GM19372 (cell line): ENCODE measurements at regions not wholly inside any gene's neighbourhood (a gene's known extent, or its start where the extent isn't known, plus 50 kb on each side); places are given as distances from the start of the nearest gene placed in this dataset.
"Not testable (repeated sequence)": the region's sequence is repeated elsewhere in the genome, so short reads cannot be mapped to it uniquely, and the experiment has no call there.

ENCODE experiments used
- ATAC-seq: cut with Tn5 transposase; IDR thresholded peaks from one replicate; pipeline ENCODE4 v1.9.1; 2021; ENCODE audit warnings: mild to moderate bottlenecking, low read depth, moderate library complexity; ENCODE audit not compliant: unreplicated experiment

GRCh38 chr2:228377533-228377932 lies 196.0 kb upstream of the SPHKAP start:
- no peak for ATAC-seq

GRCh38 chr2:228374741-228375140 lies 193.3 kb upstream of the SPHKAP start:
- ATAC-seq = no peak

GRCh38 chr2:228373191-228373590 lies 191.7 kb upstream of the SPHKAP start:
- no peak for ATAC-seq

- no peak for ATAC-seq
Measured at GRCh38 chr2:228372212-228372611, 190.7 kb upstream of the SPHKAP start.

GRCh38 chr2:228369400-228370031 lies 188.0 kb upstream of the SPHKAP start:
- no peak for ATAC-seq

GRCh38 chr2:228367356-228367755 lies 185.9 kb upstream of the SPHKAP start:
- no peak for ATAC-seq

- no peak for ATAC-seq
Measured at GRCh38 chr2:228359473-228359872, 178.0 kb upstream of the SPHKAP start.

- no peak for ATAC-seq
Measured at GRCh38 chr2:228355897-228356296, 174.4 kb upstream of the SPHKAP start.

GRCh38 chr2:228352980-228353379 lies 171.5 kb upstream of the SPHKAP start:
- not testable (repeated sequence) for ATAC-seq

- ATAC-seq = no peak
Measured at GRCh38 chr2:228352048-228352447, 170.6 kb upstream of the SPHKAP start.

- ATAC-seq = no peak
Measured at GRCh38 chr2:228348516-228349064, 167.1 kb upstream of the SPHKAP start.

GRCh38 chr2:228344531-228344930 lies 163.0 kb upstream of the SPHKAP start:
- no peak for ATAC-seq

GRCh38 chr2:228339525-228339924 lies 158.0 kb upstream of the SPHKAP start:
- no peak for ATAC-seq

- no peak for ATAC-seq
Measured at GRCh38 chr2:228334180-228334579, 152.7 kb upstream of the SPHKAP start.

GRCh38 chr2:228329282-228329681 lies 147.8 kb upstream of the SPHKAP start:
- ATAC-seq = no peak

GRCh38 chr2:228321015-228321414 lies 139.5 kb upstream of the SPHKAP start:
- no peak for ATAC-seq

- ATAC-seq = no peak
Measured at GRCh38 chr2:228318218-228318617, 136.7 kb upstream of the SPHKAP start.

- no peak for ATAC-seq
Measured at GRCh38 chr2:228312172-228312571, 130.7 kb upstream of the SPHKAP start.

- ATAC-seq = no peak
Measured at GRCh38 chr2:228303960-228304359, 122.5 kb upstream of the SPHKAP start.

GRCh38 chr2:228283491-228284171 lies 102.1 kb upstream of the SPHKAP start:
- no peak for ATAC-seq

- ATAC-seq = no peak
Measured at GRCh38 chr2:228282376-228282775, 100.9 kb upstream of the SPHKAP start.

- ATAC-seq = no peak
Measured at GRCh38 chr2:228273159-228273558, 91.7 kb upstream of the SPHKAP start.
